Tibial nerve (tissue), 3 donors: ENCODE measurements at regions not wholly inside any gene's neighbourhood (a gene's known extent, or its start where the extent isn't known, plus 50 kb on each side); places are given as distances from the start of the nearest gene placed in this dataset.

Source experiments
- EP300 ChIP-seq, 2 donors: sonication (generic); formaldehyde crosslinking; IDR thresholded peaks; one replicate each; pipeline ENCODE4 v1.6.1; 2017; ENCODE audit warnings: antibody characterized with exemption in 2 of 2, mild to moderate bottlenecking in 1 of 2
- POLR2A ChIP-seq, 2 donors: fragments of 450-650 bp; IDR thresholded peaks; one replicate each; pipeline ENCODE4 v1.6.1; 2017; ENCODE audit warnings: antibody characterized with exemption in 2 of 2, mild to moderate bottlenecking in 2 of 2, moderate library complexity in 2 of 2

- TF ChIP-seq POLR2A (IDR thresholded peaks at IDR 0.05) (no peak), EP300 (IDR thresholded peaks at IDR 0.05) (no peak)
Measured at GRCh38 chr16:65468133-65468532, 346.3 kb upstream of the CDH11 start.
